Spinal cord (tissue), 9 donors: ENCODE measurements at regions not wholly inside any gene's neighbourhood (a gene's known extent, or its start where the extent isn't known, plus 50 kb on each side); places are given as distances from the start of the nearest gene placed in this dataset.

Experiments used
- DNase-seq, 6 donors: peaks; one replicate each; pipeline versions ENCODE4 v3.0.0 to v3.0.0-alpha.2; 2013 to 2015; ENCODE audit warnings: low spot score in 6 of 6, low read depth in 4 of 6
- H3K27ac ChIP-seq: one replicate; pipeline ENCODE4 v1.5.1; 2013; ENCODE audit warnings: low read depth, low read length, control low read depth
- H3K27me3 ChIP-seq: one replicate; pipeline ENCODE4 v1.6.1; 2013; ENCODE audit warnings: low read length; ENCODE audit not compliant: control insufficient read depth, insufficient read depth
- H3K36me3 ChIP-seq: one replicate; pipeline ENCODE4 v1.6.1; 2013; ENCODE audit warnings: low read length; ENCODE audit not compliant: control insufficient read depth, insufficient read depth
- H3K4me1 ChIP-seq: one replicate; pipeline ENCODE4 v1.6.1; 2013; ENCODE audit warnings: low read length; ENCODE audit not compliant: control insufficient read depth, insufficient read depth
- H3K4me3 ChIP-seq: one replicate; pipeline ENCODE4 v1.5.1; 2013; ENCODE audit warnings: low read depth, low read length, control low read depth
- H3K9me3 ChIP-seq: one replicate; pipeline ENCODE4 v1.6.1; 2013; ENCODE audit warnings: low read length; ENCODE audit not compliant: control insufficient read depth, insufficient read depth
- WGBS: methylation state at CpG from one replicate; pipeline ENCODE4 v1.1.5; 2013; ENCODE audit warnings: missing lambda C conversion rate; ENCODE audit not compliant: insufficient coverage; 5-methylcytosine and 5-hydroxymethylcytosine counted together
- donor health status: healthy.

DNA sequence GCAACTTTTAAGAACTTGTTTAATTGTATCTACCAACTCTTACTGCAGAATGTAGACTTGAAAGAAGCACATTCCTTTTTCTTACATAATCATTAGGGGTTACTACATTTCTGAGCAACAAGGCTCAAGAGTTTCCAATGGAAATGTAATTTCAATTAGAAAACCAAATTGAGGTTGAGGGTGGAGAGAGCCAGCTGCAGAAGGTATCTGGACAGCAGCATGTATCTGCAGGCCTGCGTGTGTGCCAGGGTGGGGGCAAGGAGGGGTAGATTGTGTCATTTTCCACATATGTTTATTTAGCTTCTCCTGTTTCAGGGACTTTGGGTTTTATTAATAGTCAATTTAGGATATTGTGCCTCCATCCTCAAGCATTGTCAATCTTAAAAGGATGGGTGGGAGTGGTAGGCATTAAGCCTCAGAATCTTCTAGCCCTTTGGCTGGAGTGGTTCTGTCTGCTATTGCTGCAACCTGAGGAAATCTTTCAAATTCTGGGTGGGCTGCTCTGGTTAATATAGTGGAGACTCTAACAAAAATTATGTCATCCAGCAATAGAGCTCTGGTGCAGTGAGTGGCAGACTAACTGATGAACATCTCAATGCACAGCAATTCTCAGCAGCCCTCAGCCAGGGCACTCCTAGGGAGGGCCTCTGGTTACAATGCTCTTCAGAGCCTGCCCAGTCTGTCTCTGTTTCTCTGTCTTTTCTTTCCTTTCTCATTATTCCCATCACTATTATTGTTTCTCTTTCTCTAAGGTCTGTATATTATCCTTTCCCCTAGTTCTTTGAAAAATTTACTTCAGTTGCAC, 151.4 kb downstream of the RPIA start:
- no peaks in the 10 kb centered on the region for H3K9me3 ChIP-seq
- no peak for DNase-seq
- no peaks in the 10 kb centered on the region for H3K36me3 ChIP-seq
- no peak overlapping the region for H3K4me3 ChIP-seq
- H3K27me3 ChIP-seq: no peaks in the 10 kb centered on the region
- no peaks in the 10 kb centered on the region for H3K4me1 ChIP-seq
- H3K27ac ChIP-seq: no peak overlapping the region
- no CpG with 5 or more reads among the region's 1 CpG for WGBS

DNA sequence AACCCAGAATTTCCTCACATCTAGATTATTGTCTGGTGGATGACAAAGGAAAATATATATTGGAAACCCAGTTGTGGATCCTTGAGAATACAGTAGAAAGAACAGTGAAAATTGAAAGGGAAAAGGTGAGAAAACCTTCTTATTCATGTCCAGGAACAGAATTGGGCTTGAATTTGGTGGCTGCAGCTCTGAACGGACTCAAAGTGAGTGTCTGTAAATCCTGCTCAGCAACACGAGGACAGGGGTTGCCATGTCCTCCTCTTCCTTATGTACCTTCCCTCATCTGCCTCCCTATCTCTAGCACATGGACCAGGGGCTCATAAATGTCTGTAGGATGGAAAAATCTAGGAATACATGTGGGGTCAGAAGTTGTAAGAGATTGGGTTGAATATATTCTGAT, 152.2 kb downstream of the RPIA start:
- WGBS: no CpG with 5 or more reads among the region's 2 CpGs
- no peak overlapping the region for H3K27ac ChIP-seq
- H3K27me3 ChIP-seq: no peaks in the 10 kb centered on the region
- H3K4me3 ChIP-seq: no peak overlapping the region
- H3K36me3 ChIP-seq: no peaks in the 10 kb centered on the region
- H3K9me3 ChIP-seq: no peaks in the 10 kb centered on the region
- no peak for DNase-seq
- no peaks in the 10 kb centered on the region for H3K4me1 ChIP-seq

- WGBS: 83% methylated on average over 1 of the region's 3 CpGs
- H3K36me3 ChIP-seq: no peaks in the 10 kb centered on the region
- no peaks in the 10 kb centered on the region for H3K9me3 ChIP-seq
- H3K27ac ChIP-seq: no peak overlapping the region
- no peaks in the 10 kb centered on the region for H3K27me3 ChIP-seq
- no peak overlapping the region for H3K4me3 ChIP-seq
- no peak for DNase-seq
- no peaks in the 10 kb centered on the region for H3K4me1 ChIP-seq
These were observed 153.5 kb downstream of the RPIA start for GRCh38 chr2:88844960-88845359.

DNA sequence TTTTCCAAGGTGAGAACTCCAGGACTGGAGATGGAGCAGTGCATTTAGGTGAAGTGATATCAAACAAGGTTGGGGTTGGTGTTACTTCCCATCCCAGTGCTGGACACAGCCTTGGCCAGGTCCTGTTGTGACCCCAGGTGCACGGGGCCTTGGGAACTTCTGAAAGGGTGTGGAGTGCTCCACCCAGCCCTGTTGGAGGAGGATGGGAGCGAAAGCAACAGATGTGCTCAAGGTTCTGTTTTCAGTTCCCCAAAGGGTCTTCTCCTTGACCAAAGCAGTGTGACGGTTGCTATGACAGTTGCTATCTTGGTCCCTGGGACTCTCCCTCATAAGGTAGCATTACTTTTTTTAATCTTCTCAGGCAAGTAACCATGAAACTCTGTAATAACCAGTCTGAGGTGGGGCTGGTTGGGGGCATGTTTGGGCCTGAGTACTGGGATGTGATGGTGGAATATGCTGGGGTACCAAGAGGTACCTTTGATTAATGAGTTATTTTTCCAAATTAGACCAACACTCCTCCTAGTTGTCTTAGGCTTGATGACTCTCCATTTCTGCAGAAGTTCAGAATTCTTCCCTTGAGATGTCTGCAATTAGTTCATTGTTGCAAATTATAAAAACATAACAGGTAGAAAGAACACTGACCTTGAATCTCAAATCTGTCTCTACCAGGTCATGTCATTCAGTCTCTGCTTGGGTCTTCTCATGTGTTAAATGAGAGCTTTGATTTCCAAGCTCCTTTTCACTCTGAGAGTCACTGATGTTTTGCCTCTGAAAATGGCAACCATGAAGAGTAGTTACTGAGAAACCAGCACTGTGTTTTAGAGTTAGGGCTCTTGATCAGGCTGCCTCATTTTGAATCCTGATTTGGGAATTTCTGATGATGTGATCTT, 154.5 kb downstream of the RPIA start:
- H3K27me3 ChIP-seq: no peaks in the 10 kb centered on the region
- 85% methylated on average over 3 of the region's 3 CpGs for WGBS

GRCh38 chr2:88852753-88853402, 161.4 kb downstream of the RPIA start:
- no peaks in the 10 kb centered on the region for H3K4me1 ChIP-seq
- H3K4me3 ChIP-seq: no peak overlapping the region
- no peaks in the 10 kb centered on the region for H3K9me3 ChIP-seq
- H3K36me3 ChIP-seq: no peaks in the 10 kb centered on the region
- WGBS: 25% methylated on average over 1 of the region's 3 CpGs
- no peaks in the 10 kb centered on the region for H3K27me3 ChIP-seq
- H3K27ac ChIP-seq: no peak overlapping the region
- DNase-seq: no peak

More for the DNA sequence above, 154.5 kb downstream of the RPIA start:
- Histone ChIP-seq H3K4me3 (no peak overlapping the region), H3K9me3 (no peaks in the 10 kb centered on the region), H3K4me1 (no peaks in the 10 kb centered on the region), H3K27ac (no peak overlapping the region), H3K36me3 (no peaks in the 10 kb centered on the region)
- no peak for DNase-seq

DNA sequence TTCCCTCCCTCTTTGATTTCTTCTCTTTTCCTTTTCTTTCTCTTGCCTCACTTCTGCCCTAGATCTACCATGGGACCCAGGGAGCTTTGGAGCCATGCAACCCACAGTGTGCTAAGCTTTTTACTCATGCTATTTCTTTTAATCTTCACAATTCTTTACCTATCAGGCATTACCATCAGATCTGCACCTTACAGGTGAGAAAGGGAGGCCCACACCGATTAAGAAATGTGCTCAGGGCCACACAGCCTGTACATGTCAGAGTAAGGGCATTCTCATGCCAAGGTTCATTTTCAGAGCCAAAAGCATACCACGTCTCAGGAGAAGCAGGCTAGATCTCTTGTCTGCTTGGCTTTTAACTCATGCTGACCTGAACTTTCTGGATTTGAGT, 161.9 kb downstream of the RPIA start:
- H3K27me3 ChIP-seq: no peaks in the 10 kb centered on the region
- WGBS: 71% methylated on average over 2 of the region's 2 CpGs
- no peak for DNase-seq
- H3K27ac ChIP-seq: no peak overlapping the region
- no peak overlapping the region for H3K4me3 ChIP-seq
- H3K9me3 ChIP-seq: no peaks in the 10 kb centered on the region
- no peaks in the 10 kb centered on the region for H3K36me3 ChIP-seq
- no peaks in the 10 kb centered on the region for H3K4me1 ChIP-seq

DNA sequence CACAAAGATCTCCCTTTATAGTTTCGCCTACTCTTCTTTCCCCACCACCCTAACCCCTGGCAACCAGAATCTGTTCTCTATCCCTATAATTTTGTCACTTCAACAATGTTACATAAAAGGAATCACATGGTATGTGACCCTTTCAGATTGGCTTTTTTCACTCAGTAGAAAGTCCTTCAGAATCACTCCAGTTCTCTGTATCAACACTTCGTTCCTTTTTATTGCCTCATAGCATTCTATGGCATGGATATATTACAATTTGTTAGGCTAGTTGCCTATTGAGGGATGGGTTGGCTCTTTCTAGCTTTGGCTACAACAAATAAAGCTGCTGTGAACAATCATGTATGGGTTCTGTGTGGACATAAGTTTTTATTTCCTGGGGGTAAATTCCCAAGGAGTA, 163.1 kb downstream of the RPIA start:
- H3K4me1 ChIP-seq: no peaks in the 10 kb centered on the region
- no peaks in the 10 kb centered on the region for H3K27me3 ChIP-seq
- H3K9me3 ChIP-seq: no peaks in the 10 kb centered on the region
- no peaks in the 10 kb centered on the region for H3K36me3 ChIP-seq
- DNase-seq: no peak
- no peak overlapping the region for H3K4me3 ChIP-seq
- H3K27ac ChIP-seq: no peak overlapping the region
- WGBS: 82% methylated on average over 1 of the region's 2 CpGs

GRCh38 chr2:88855620-88856408, 164.3 kb downstream of the RPIA start:
- no peaks in the 10 kb centered on the region for H3K9me3 ChIP-seq
- no peak overlapping the region for H3K4me3 ChIP-seq
- no peak overlapping the region for H3K27ac ChIP-seq
- WGBS: no CpG with 5 or more reads among the region's 3 CpGs
- no peaks in the 10 kb centered on the region for H3K27me3 ChIP-seq
- no peaks in the 10 kb centered on the region for H3K4me1 ChIP-seq
- no peak for DNase-seq
- H3K36me3 ChIP-seq: no peaks in the 10 kb centered on the region
